IMR-90 (cell line): ENCODE measurements at regions not wholly inside any gene's neighbourhood (a gene's known extent, or its start where the extent isn't known, plus 50 kb on each side); places are given as distances from the start of the nearest gene placed in this dataset.

Experiments used
- ATAC-seq: fragments of 200-7000 bp; cut with Tn5 transposase; 2 replicates; pipeline ENCODE4 v1.9.1; 2020; ENCODE audit warnings: low read depth, mild to moderate bottlenecking, moderate library complexity
- BruUV-seq: library from RNA; stranded (reverse); fragments of 400-500 nt; replicated peaks from 2 replicates; lab custom pipeline; 2021; lab: Mats Ljungman, UMichigan
- CTCF ChIA-PET: fragments of 300-600 bp; formaldehyde crosslinking; extraction: SDS; loops from one replicate; lab custom pipeline; 2021; ENCODE audit warnings: antibody characterized with exemption; lab: Yijun Ruan, JAX
- POLR2A ChIA-PET: fragments of 300-600 bp; sonication (Branson Sonifier 250); formaldehyde crosslinking; loops from one replicate; lab custom pipeline; 2022; ENCODE audit warnings: antibody characterized with exemption; ENCODE audit not compliant: unreplicated experiment; lab: Charles Lee
- DNase-seq: peaks from one replicate; pipeline ENCODE4 v3.0.0; 2013
- H2AFZ ChIP-seq: replicated peaks from 2 replicates; pipeline ENCODE3; 2013; ENCODE audit warnings: low read length, mild to moderate bottlenecking; ENCODE audit not compliant: poor library complexity
- H2AK5ac ChIP-seq: 2 replicates; pipeline ENCODE4 v1.6.1; 2013; ENCODE audit warnings: low read depth, low read length, inconsistent platforms
- H2AK9ac ChIP-seq: replicated peaks from 2 replicates; pipeline ENCODE3; 2013; ENCODE audit warnings: mild to moderate bottlenecking, low read depth, low read length, moderate library complexity; ENCODE audit not compliant: poor library complexity
- H2BK120ac ChIP-seq: 2 replicates; pipeline ENCODE4 v1.6.1; 2013; ENCODE audit warnings: low read depth, low read length, inconsistent platforms
- H2BK15ac ChIP-seq: 3 replicates; pipeline ENCODE4 v1.6.1; 2013; ENCODE audit warnings: low read depth, low read length, inconsistent platforms
- H2BK20ac ChIP-seq: 2 replicates; pipeline ENCODE4 v1.6.1; 2013; ENCODE audit warnings: low read depth, mild to moderate bottlenecking, inconsistent platforms, low read length, moderate library complexity
- H2BK5ac ChIP-seq: 2 replicates; pipeline ENCODE4 v1.6.1; 2013; ENCODE audit warnings: mild to moderate bottlenecking, low read depth, low read length, inconsistent platforms; ENCODE audit not compliant: poor library complexity, severe bottlenecking
- H3K14ac ChIP-seq: replicated peaks from 2 replicates; pipeline ENCODE4 v1.6.1; 2013; ENCODE audit warnings: low read depth, low read length, inconsistent platforms
- H3K18ac ChIP-seq: 2 replicates; pipeline ENCODE4 v1.6.1; 2013; ENCODE audit warnings: low read depth, low read length, control low read depth
- H3K23ac ChIP-seq: 2 replicates; pipeline ENCODE4 v1.6.1; 2013; ENCODE audit warnings: low read depth, low read length, inconsistent platforms
- H3K27ac ChIP-seq: 2 replicates; pipeline ENCODE4 v1.5.1; 2013; ENCODE audit warnings: mild to moderate bottlenecking, control low read depth, low read length; ENCODE audit not compliant: insufficient read depth
- H3K27me3 ChIP-seq: 2 replicates; pipeline ENCODE4 v1.6.1; 2013; ENCODE audit warnings: low read length; ENCODE audit not compliant: control insufficient read depth, insufficient read depth
- H3K36me3 ChIP-seq: 2 replicates; pipeline ENCODE4 v1.6.1; 2013; ENCODE audit warnings: low read length, mixed read lengths; ENCODE audit not compliant: control insufficient read depth, insufficient read depth
- H3K4ac ChIP-seq: 2 replicates; pipeline ENCODE4 v1.6.1; 2013; ENCODE audit warnings: low read depth, low read length, inconsistent platforms
- H3K4me1 ChIP-seq: 2 replicates; pipeline ENCODE4 v1.6.1; 2013; ENCODE audit warnings: low read length, mixed read lengths; ENCODE audit not compliant: control insufficient read depth, insufficient read depth
- H3K4me2 ChIP-seq: 2 replicates; pipeline ENCODE4 v1.6.1; 2013; ENCODE audit warnings: low read depth, mild to moderate bottlenecking, control low read depth, low read length, moderate library complexity
- H3K4me3 ChIP-seq: 2 replicates; pipeline ENCODE4 v1.5.1; 2013; ENCODE audit warnings: low read depth, mild to moderate bottlenecking, control low read depth, low read length, moderate library complexity; ENCODE audit not compliant: insufficient read depth
- H3K56ac ChIP-seq: 2 replicates; pipeline ENCODE4 v1.6.1; 2013; ENCODE audit warnings: low read length, inconsistent platforms; ENCODE audit not compliant: insufficient read depth; ENCODE audit errors: extremely low read depth
- H3K79me1 ChIP-seq, 2 experiments: 2 replicates each; pipeline ENCODE4 v1.6.1; 2013; ENCODE audit warnings: low read length in 2 of 2, inconsistent platforms in 1 of 2, low read depth in 1 of 2
- H3K9ac ChIP-seq: 2 replicates; pipeline ENCODE4 v1.6.1; 2013; ENCODE audit warnings: low read depth, low read length, control low read depth
- H3K9me1 ChIP-seq: 2 replicates; pipeline ENCODE4 v1.6.1; 2013; ENCODE audit warnings: low read length, inconsistent platforms; ENCODE audit not compliant: insufficient read depth
- H3K9me3 ChIP-seq: 2 replicates; pipeline ENCODE4 v1.6.1; 2013; ENCODE audit warnings: low read length; ENCODE audit not compliant: control insufficient read depth, insufficient read depth
- H4K20me1 ChIP-seq: 2 replicates; pipeline ENCODE4 v1.6.1; 2013; ENCODE audit warnings: low read length, inconsistent platforms; ENCODE audit not compliant: insufficient read depth
- H4K5ac ChIP-seq: 2 replicates; pipeline ENCODE4 v1.6.1; 2013; ENCODE audit warnings: mild to moderate bottlenecking, low read depth, low read length, control low read depth
- H4K8ac ChIP-seq, 2 experiments: 2 replicates each; pipeline ENCODE4 v1.6.1; 2013; ENCODE audit warnings: low read depth in 2 of 2, low read length in 2 of 2, control low read depth in 1 of 2, inconsistent platforms in 1 of 2
- H4K91ac ChIP-seq: 2 replicates; pipeline ENCODE4 v1.6.1; 2013; ENCODE audit warnings: low read depth, low read length, inconsistent platforms; ENCODE audit not compliant: insufficient read depth
- ELK1 ChIP-seq: fragments of 150-350 bp; IDR thresholded peaks from 2 replicates; pipeline ENCODE4 v1.6.1; 2016; ENCODE audit warnings: low read depth, mild to moderate bottlenecking, low read length, moderate library complexity, borderline replicate concordance
- MAFK ChIP-seq: IDR thresholded peaks from 2 replicates; pipeline ENCODE4 v1.6.1; 2012; ENCODE audit warnings: low read depth, low read length, improper control_type of control experiment
- MAZ ChIP-seq: IDR thresholded peaks from 2 replicates; pipeline ENCODE4 v1.6.1; 2012; ENCODE audit warnings: low read depth, mild to moderate bottlenecking, low read length, improper control_type of control experiment, moderate library complexity, borderline replicate concordance
- MXI1 ChIP-seq: IDR thresholded peaks from 2 replicates; pipeline ENCODE4 v1.6.1; 2012; ENCODE audit warnings: low read depth, mild to moderate bottlenecking, low read length, moderate library complexity, borderline replicate concordance
- NFE2L2 ChIP-seq: fragments of 150-350 bp; IDR thresholded peaks from 2 replicates; pipeline ENCODE4 v1.6.1; 2016; ENCODE audit warnings: low read depth, mild to moderate bottlenecking, low read length
- POLR2A ChIP-seq: IDR thresholded peaks from 2 replicates; pipeline ENCODE4 v1.6.1; 2012; ENCODE audit warnings: mild to moderate bottlenecking, low read depth, low read length
- RAD21 ChIP-seq: IDR thresholded peaks from 2 replicates; pipeline ENCODE4 v1.6.1; 2012; ENCODE audit warnings: low read length, improper control_type of control experiment
- RCOR1 ChIP-seq: IDR thresholded peaks from 2 replicates; pipeline ENCODE4 v1.6.1; 2012; ENCODE audit warnings: mild to moderate bottlenecking, low read length, improper control_type of control experiment; ENCODE audit not compliant: insufficient replicate concordance
- RFX5 ChIP-seq: IDR thresholded peaks from 2 replicates; pipeline ENCODE4 v1.8.0; 2012; ENCODE audit warnings: low read depth, mild to moderate bottlenecking, low read length, moderate library complexity
- SMC3 ChIP-seq: fragments of 150-350 bp; IDR thresholded peaks from 2 replicates; pipeline ENCODE4 v1.6.1; 2016; ENCODE audit warnings: low read depth, mild to moderate bottlenecking, antibody characterized with exemption, low read length, moderate library complexity
- USF2 ChIP-seq: fragments of 150-350 bp; IDR thresholded peaks from 2 replicates; pipeline ENCODE4 v1.6.1; 2017; ENCODE audit warnings: mild to moderate bottlenecking, antibody characterized with exemption, low read length, low read depth
- WGBS, 2 experiments: methylation state at CpG; one replicate each; pipeline versions ENCODE4 v1.1.5 to v1.1.7; 2013; ENCODE audit warnings: missing lambda C conversion rate in 2 of 2; ENCODE audit not compliant: insufficient read length in 1 of 2; ENCODE audit errors: extremely low coverage in 2 of 2; 5-methylcytosine and 5-hydroxymethylcytosine counted together
- dilution Hi-C: fragments of 300-500 bp; cut with HindIII; formaldehyde crosslinking; loops from one replicate; pipeline ENCODE4 v1.14.3; 2018; ENCODE audit warnings: low sequenced_read_pairs; ENCODE audit not compliant: unreplicated experiment
- in situ Hi-C: fragments of 300-500 bp; cut with MboI; formaldehyde crosslinking; loops from 3 replicates; pipeline ENCODE4 v1.14.3; 2019; ENCODE audit warnings: low sequenced_read_pairs, inconsistent platforms, mixed read lengths
- intact Hi-C: fragments of 100-400 bp; cut with micrococcal nuclease; formaldehyde crosslinking; loops from 2 replicates; pipeline ENCODE4 v1.10.0; 2022

- POLR2A ChIA-PET, result no interaction called here
- Histone ChIP-seq H3K27ac (no peak overlapping the region), H3K27me3 (peaks cover 10% of the 10 kb centered on the region), H4K5ac (no peak overlapping the region), H2AFZ (no peak overlapping the region), H3K4me1 (no peaks in the 10 kb centered on the region), H3K9me3 (no peaks in the 10 kb centered on the region), H2AK9ac (no peak overlapping the region), H4K91ac (no peak overlapping the region), H3K9me1 (no peaks in the 10 kb centered on the region), H2BK120ac (no peak overlapping the region), H3K36me3 (no peaks in the 10 kb centered on the region), H3K18ac (no peak overlapping the region), H4K20me1 (no peaks in the 10 kb centered on the region), H3K4ac (no peak overlapping the region), H3K56ac (no peak overlapping the region), H2BK5ac (no peak overlapping the region), H3K79me1 (no peaks in the 10 kb centered on the region), H2BK20ac (no peak overlapping the region), H2BK15ac (no peak overlapping the region), H3K23ac (no peak overlapping the region), H3K4me3 (no peak overlapping the region), H3K9ac (no peak overlapping the region), H3K14ac (no peak overlapping the region), H4K8ac (no peak overlapping the region), H3K4me2 (no peak overlapping the region), H2AK5ac (no peak overlapping the region)
- in situ Hi-C loops (no loop called here), dilution Hi-C loops (no loop called here), intact Hi-C loops (no loop called here)
- 70% methylated on average over 2 of the region's 16 CpGs; no CpG with 5 or more reads in 1 of the 2 experiments for WGBS, 2 experiments
- TF ChIP-seq POLR2A (no peak), SMC3 (no peak), NFE2L2 (no peak), MAFK (no peak), RFX5 (no peak), MAZ (no peak), RAD21 (no peak), ELK1 (no peak), MXI1 (no peak), USF2 (no peak), RCOR1 (no peak)
- DNase-seq (no peak), ATAC-seq (no peak)
- BruUV-seq, result no TSS peak
- CTCF ChIA-PET, result no interaction called here
Measured at GRCh38 chr4:151860561-151861093, 99.8 kb upstream of the GATB start.
